Skin epidermis (tissue), 12 donors: ENCODE measurements at regions not wholly inside any gene's neighbourhood (a gene's known extent, or its start where the extent isn't known, plus 50 kb on each side); places are given as distances from the start of the nearest gene placed in this dataset.
"Not testable (repeated sequence)": the region's sequence is repeated elsewhere in the genome, so short reads cannot be mapped to it uniquely, and the experiment has no call there.

ENCODE experiments used
- H3K27ac ChIP-seq, 21 experiments: fragments of 200-600 bp; sonication (generic) in 11 of 21; one replicate each; pipeline ENCODE4 v1.5.0; 2020; ENCODE audit warnings: mild to moderate bottlenecking in 3 of 21, inconsistent platforms in 2 of 21, moderate library complexity in 2 of 21
- H3K4me3 ChIP-seq, 7 experiments: fragments of 200-600 bp; sonication (generic) in 2 of 7; one replicate each; pipeline ENCODE4 v1.5.0; 2020; ENCODE audit warnings: inconsistent platforms in 2 of 7, mild to moderate bottlenecking in 2 of 7, moderate library complexity in 1 of 7

DNA sequence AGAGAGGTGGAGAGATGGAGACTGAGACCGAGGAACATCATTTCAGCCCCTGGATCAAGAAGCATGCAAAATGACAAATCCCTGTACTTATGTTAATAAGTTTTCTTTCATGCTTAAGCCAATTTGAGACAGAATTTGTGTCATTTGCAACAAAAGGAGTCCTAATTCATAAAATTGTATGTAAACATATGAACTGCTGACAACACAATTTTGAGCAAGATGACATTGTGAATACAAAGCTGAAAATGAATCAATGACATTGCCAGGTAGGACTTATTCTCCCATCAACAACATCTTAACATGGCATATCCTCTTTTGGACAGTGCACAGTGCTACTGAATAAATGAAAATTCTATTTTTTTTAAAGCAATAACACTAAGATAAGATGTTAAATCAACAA, 264.0 kb downstream of the WDR11 start:
- no peak overlapping the region for H3K4me3 ChIP-seq
- no peak overlapping the region for H3K27ac ChIP-seq

DNA sequence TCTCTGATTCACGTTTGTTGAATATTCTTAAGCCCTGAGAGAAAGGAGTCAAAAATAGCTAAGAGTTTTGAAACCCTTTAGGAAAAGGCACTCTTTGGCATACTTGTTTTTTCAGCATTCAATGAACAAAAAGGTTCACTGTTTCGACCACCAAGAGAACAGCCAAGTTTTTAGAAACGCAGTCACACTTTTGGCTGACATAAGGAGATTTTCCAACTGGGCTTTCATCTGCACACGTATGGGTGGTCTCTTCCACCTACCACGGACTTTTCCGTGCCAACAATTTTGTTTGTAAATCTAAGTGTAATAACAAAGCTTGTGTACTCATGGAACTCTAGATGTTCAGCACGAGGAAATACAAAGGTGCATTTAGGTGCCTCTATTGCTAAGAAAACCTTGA, 270.3 kb downstream of the WDR11 start:
- no peak overlapping the region for H3K27ac ChIP-seq
- H3K4me3 ChIP-seq: no peak overlapping the region

DNA sequence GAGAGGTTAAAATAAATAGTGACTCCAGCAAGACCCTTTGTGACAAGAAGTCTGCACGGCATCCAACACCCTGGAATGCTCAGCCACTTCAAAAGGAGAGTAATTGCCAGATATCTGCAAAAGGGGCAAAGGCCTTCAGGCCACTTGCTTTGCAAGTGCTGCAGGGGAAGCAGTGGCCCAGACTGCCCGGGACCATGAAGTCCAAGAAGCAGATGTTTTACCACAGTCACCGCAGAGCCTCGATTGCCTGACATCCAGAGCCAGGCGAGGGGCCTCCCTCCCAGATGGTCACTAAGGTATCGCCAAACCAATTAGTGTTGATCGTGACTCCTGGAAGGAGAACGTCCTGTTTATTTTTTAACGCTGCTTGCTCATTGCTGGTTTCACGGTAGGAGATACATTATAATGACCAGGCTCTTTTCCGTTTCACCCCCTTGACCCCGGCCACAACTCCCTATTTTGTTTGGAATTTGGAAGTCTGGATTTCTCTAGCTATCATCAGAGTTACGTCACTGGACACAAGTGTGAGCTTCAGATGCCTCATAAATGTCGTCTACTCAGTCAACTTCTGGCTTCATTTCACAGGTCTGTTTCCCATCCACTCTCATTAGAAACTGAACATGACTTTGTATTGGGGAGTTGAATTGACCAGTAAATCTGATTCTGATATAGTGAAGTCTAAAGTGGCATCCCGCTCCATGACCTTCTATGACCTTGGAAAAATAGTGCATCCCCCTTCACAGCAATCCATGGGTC, 276.2 kb downstream of the WDR11 start:
- no peak overlapping the region for H3K4me3 ChIP-seq
- H3K27ac ChIP-seq: no peak overlapping the region

DNA sequence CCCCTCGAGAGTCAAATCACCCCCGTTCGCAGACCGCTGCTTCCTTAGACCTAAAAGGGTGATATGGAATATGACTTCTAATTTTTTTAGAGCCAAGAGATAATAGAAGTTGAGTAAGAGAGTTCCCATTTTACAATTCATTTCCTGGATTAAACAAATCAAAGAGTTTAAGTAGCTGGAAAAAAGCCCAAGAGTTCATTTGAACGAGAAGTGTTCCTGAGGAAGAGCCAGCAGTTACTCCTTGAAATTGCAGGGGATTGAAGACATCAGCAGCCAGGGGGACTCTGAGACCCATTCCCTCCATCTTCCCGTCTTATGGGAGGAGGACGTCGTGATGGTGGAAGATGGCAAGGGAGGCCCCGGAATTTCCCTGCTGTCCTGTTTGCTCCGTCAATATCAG, 277.0 kb downstream of the WDR11 start:
- no peak overlapping the region for H3K27ac ChIP-seq

DNA sequence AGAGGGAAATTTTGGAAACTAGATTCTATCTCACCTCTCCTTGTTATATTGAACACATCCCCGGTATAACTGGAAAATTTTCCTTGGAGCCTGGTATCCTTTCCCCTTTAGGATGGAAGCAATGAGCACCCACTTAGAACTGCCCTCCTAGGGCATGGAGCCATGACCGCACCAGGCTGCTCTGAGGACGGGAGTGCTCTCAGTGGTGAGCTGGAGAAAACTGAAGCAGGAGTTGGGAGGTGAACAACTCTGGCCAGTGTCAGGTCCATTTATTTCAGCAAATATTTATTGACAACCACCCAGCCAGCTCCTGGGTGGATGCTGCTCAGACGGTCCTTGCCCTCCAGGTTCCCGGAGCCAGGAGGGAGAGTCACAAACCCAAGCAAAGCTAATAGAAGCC, 278.1 kb downstream of the WDR11 start:
- Histone ChIP-seq H3K4me3 (no peak overlapping the region), H3K27ac (no peak overlapping the region)

More for the DNA sequence above, 277.0 kb downstream of the WDR11 start:
- no peak overlapping the region for H3K4me3 ChIP-seq

DNA sequence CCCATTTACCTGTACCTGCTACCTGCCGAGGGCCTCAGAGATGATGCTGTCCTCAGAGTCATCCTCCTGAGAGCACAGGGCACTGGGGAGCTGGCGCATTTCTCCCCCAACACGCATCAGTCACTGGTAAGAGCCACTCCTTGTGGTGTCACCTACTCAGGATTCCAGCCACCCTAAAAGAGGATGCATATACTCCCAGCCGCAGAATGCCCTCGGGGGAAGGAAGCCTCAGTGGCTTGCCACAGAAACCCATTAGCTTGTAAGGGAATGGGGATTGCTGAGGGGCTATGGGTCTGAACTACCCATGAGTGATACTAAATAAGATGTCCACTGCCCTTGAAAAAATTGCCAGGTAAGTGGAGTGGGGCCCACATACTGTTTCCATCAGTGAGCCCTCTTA, 279.2 kb downstream of the WDR11 start:
- H3K27ac ChIP-seq: no peak overlapping the region
- no peak overlapping the region for H3K4me3 ChIP-seq

DNA sequence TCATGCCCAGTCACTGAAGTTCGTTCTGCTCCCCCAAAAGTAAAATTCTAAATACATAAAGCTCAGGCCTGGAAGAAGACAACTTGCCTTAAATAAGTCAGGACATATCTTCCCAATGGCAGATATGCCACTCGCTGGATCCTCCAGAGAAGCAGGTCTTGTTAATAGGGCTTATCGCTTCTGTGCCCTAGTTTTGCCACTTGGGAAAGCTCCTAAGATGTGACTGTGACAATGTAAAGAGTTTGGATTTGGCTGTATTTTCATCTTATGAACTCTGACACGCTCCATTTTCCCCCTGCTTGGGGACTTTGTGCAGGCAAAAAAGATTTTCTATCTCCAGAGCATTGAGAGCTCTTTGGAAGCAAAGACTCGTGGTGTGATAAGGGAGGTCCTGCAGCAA, 279.9 kb downstream of the WDR11 start:
- no peak overlapping the region for H3K4me3 ChIP-seq
- H3K27ac ChIP-seq: no peak overlapping the region

DNA sequence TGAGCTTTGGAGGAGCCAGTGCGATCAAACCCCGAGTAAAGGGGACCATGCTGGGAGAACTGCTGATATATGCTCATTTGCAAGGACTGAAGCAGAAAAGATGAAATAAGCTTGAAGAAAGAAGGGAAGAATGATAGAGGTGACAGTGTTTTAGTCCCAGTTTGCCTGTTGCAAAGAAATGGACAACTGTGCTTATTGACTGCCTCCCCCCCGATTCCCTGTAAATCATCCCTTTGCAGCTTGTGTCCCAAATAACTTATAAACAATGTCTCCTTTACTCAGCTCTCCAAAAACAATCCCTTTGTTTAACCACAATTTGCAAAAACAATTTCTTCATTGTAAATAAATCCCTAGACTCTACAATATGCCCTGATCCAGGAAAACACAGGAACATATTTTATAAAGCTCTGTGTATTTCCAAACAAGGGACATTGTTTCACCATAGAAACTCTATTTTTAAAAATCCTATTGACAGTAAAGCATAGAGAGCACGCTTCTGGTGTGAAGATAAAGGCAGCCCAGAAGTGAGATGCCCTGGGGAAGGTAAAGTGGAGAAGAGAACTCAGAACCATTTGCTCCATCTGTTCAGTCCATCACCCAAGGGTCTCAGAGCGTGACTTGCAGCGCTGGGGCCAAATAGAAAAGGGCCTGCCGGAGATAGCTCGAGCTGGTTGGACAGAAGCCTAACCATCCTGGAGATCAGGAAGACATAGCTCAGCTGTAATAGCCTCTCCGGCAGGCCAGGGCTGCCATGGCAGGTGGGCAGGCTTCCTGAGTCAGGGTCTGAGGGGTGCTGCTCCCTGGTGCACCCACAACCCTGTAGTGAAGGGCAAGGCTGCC, 280.5 kb downstream of the WDR11 start:
- H3K4me3 ChIP-seq: no peak overlapping the region
- no peak overlapping the region for H3K27ac ChIP-seq

DNA sequence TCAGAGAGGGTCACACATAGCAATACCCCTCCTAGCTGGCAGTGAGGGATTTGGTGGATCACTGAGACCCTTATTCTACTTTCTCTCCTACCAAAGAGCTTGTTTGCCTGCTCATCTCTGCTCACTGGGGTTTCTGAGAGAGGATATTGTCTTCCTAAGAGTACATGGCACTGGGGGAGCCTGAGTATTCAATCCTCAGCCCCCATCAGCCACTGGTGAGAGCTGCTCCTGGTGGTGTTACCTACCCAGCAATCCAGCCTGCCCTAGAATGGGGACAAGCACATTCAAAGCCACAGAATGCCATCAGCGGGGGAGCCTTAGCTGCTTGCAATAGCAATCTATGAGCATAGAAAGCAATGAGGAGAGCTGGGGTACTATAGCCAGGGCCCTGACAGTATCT, 281.1 kb downstream of the WDR11 start:
- H3K4me3 ChIP-seq: no peak overlapping the region
- no peak overlapping the region for H3K27ac ChIP-seq

DNA sequence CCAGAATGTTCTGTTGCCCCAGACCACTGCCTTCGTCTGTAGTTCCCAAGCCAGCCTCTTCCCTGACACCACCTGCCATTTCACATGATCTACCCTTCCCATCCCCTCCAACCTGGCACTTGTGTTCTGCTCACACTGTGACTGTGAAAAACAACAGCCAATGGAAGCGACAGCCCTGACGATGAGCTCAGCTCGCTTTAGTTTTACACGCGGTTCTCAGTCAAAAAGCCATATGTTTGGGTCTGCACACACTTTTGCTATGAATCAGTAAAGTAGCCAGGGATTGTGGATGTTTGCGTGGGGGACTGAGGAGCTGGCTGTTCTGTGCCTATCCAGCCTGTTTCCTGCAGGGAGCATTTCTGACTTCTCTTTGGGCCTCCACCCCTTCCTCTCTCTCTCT, 282.7 kb downstream of the WDR11 start:
- Histone ChIP-seq H3K27ac (no peak overlapping the region), H3K4me3 (no peak overlapping the region)

DNA sequence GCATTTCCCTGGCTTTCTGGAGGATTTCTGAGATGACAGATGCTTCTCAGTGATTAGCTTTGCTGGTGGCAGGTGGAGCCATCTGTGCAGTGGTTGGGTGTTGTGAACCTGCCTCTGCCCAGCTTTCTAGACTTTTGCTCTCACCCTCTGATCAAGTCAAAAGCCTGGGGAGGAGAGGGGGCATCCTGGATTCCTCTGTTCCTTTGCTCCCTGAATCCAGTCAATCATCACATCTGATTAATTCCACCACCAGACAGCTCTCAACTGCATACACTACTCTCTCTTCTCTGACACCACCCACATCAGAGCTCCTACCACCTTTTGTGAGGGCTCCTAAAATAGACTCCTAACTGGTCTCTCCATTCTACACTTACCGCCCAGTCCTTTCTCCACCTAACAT, 283.5 kb downstream of the WDR11 start:
- no peak overlapping the region for H3K27ac ChIP-seq
- H3K4me3 ChIP-seq: no peak overlapping the region

DNA sequence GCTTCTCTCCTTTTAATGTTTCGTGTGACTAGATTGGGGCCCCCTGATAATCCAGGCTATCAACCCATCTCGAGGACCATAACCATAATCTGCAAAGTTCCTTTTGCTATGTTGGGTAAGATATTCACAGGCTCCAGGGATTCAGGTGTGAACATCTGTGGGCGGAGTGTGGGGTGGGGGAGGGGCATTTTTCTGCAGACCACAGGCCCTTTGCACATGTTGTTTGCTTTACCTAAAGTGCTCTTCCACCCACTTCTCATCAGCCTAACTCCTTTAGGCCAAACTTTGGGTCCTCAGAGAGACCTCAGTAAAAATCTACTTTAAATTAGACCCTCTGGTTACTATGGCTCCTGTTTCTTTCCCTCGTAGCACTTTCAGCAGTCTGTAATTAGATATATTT, 284.4 kb downstream of the WDR11 start:
- Histone ChIP-seq H3K27ac (no peak overlapping the region), H3K4me3 (no peak overlapping the region)

DNA sequence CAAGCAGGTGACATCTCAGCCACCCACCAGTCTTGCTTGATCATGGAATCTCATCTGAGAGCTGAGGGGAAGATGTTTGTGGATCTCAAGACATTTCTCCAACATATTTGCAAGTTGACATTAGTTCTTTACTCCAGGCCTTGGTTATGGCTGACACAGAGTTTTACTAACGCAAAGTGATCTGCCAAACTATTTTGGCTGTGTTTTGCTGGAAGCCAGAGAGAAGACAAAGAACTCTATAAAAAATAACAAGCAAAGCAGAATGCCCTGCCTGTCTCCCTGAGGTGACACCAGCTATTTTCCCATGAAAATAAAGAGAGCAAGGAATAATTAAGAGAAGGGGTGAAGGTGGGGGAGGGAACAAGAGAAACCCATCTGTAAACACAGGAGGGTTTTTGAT, 286.4 kb downstream of the WDR11 start:
- Histone ChIP-seq H3K27ac (no peak overlapping the region), H3K4me3 (no peak overlapping the region)

DNA sequence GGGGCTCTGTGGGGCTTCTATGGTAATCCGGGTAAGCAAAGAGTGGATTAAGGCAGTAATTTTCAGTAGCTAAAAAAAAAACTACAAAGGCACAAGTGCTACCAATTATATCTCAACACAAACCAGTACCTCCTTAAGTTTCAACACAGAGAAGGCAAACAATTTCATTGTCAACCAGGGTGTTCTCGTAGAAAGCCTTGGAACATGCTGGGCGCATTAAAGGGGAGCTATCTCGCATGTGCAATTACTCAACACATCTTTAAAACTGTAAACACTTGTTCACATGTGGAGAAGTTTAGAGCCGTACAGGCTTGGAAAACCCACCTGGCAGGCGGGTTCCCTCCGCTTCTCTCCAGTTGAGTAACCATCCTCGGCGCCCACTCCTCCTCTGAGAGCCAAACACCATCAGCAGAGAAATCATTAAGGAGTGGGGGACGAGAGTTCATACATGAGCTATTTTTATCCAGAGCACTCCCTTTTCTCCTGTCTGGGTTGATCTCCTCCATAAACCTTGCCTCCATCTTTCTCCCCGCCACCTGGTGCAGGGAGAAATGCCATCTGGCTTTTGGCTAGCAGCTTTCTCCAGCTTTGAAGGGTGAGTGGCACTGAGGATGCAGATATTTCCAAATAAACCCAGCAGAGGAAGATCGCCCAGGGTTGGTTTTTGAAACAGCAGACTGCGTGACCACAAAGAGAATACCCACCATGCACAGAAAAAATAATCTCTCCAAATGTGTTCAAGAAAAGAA, 287.1 kb downstream of the WDR11 start:
- Histone ChIP-seq H3K27ac (no peak overlapping the region), H3K4me3 (no peak overlapping the region)

DNA sequence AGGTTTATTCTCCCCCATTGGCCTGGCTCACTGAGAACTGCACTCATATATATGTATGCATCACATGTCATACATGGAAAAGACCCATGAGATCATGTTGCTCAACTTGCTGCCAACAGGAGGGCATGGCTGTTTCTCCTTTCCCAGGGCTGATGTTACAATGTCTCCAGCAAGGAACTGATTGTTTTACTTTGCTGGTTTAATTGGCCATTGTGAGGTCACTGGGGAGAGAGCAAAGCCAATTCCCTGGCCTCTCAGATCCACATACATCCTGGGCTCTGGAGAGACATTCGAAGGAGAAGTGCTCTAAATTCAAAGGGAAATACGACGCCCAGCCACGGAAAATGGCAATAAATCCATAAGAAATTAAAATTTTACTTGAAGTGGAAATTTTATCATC, 287.8 kb downstream of the WDR11 start:
- H3K4me3 ChIP-seq: no peak overlapping the region
- no peak overlapping the region for H3K27ac ChIP-seq

DNA sequence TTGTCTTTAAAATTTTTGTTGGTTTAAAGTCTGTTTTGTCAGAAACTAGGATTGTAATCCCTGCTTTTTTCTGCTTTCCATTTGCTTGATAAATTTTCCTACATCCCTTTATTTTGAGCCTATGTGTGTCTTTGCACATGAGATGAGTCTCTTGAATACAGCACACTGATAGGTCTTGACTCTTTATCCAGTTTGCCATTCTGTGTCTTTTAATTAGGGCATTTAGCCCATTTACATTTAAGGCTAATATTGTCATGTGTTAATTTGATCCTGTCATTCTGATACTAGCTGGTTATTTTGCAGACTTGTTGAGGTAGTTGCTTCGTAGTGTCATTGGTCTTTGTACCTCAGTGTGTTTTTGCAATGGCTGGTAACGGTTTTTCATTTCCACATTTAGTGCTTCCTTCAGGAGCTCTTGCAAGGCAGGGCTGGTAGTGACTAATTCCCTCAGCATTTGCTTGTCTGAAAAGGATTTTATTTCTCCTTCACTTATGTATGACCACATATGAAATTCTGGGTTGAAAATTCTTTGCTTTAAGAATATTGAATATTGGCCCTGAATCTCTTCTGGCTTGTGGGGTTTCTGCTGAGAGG, 294.7 kb downstream of the WDR11 start:
- not testable (repeated sequence) for H3K27ac ChIP-seq

DNA sequence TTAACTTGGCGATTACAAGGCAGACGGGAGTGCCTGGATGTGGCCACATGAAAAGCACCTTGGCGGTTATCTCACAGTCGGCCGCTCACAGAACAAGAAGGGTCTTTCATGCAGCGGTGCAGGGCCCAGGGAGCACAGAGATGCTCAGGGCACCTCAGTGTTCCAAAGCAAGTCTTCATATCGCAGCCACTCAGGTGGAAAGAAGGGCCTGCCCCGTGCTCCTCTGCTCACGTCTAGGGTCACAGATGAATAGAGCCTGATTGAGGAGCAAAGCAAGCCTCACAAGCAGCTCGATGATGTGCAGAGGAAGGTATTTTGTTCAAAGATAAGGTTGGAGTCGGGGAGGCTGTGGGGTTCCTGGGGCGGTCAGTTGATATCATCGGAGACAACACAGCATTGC, 297.8 kb downstream of the WDR11 start:
- H3K27ac ChIP-seq: no peak overlapping the region
- no peak overlapping the region for H3K4me3 ChIP-seq

More for the DNA sequence above, 294.7 kb downstream of the WDR11 start:
- not testable (repeated sequence) for H3K4me3 ChIP-seq

DNA sequence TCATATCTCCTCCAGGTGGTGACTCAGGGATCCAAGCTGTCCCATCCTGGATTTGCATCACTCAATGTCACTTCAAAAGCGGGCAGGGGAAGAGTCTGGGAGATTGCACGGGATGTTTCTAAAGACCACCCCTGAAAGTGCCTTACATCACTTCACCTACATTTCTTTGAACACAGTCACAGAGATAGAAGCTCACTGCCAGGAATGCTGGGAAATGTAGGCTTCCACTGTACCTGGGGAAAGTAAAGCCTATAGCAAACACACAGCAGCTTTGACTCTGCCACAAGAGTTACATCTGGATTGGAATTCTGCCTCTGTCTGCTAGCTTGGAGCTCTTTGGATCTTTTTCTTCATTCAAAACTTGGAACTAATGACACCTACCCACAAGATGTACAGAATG, 300.9 kb downstream of the WDR11 start:
- no peak overlapping the region for H3K27ac ChIP-seq

DNA sequence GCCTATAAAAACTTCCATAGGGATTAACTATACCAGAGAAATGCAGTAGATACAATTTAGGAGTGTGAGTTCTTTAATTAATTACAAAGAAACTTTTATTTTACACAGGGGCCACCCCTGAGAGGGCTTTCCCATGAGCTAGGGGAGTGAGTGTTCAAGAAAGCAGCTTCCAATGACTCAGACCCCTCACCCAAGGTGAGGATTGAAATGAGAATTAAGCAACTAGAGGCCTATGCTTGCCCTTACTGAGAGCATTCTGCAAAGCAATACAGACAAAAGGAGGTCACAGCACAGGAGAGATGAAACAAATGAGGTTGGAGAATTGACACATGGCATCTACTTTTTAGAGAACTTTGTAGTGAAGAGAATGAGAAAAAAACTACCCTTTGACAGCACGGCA, 301.8 kb downstream of the WDR11 start:
- Histone ChIP-seq H3K4me3 (no peak overlapping the region), H3K27ac (no peak overlapping the region)

More for the DNA sequence above, 300.9 kb downstream of the WDR11 start:
- H3K4me3 ChIP-seq: no peak overlapping the region

DNA sequence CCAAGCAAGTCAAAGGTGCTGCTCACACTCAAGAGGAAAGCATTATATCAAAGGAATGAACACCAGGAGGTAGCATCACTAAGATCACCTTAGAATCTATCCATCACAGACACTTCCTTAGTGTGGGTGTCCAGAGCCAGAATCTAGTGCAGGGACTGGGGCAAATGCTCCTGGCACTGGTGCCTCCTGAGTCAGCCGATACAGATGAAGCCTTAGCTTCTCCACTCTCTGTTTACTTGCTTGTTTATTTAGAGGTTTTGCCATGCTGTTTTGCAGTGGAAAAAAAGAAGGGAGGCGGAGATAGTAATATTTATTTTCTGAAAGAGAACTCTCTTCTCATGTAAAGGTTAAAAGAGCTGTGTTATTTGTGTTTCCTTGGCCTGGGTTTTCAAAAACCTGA, 303.1 kb downstream of the WDR11 start:
- no peak overlapping the region for H3K4me3 ChIP-seq
- H3K27ac ChIP-seq: peak overlapping the region in 5 of 21 experiments; percentile 2 to 19 (median 14)
